ENCODE measurements at regions not wholly inside any gene's neighbourhood (a gene's known extent, or its start where the extent isn't known, plus 50 kb on each side); places are given as distances from the start of the nearest gene placed in this dataset.
"Not testable (repeated sequence)": the region's sequence is repeated elsewhere in the genome, so short reads cannot be mapped to it uniquely, and the experiment has no call there.

- Histone ChIP-seq H3K4me1 (ENCODE audit: control insufficient read depth in 1 of 2, low read depth in 2 of 2) (no peaks in the 10 kb centered on the region), H3K27ac (no peak overlapping the region), H3K27me3 (replicated peaks; ENCODE audit: insufficient read depth) (no peaks in the 10 kb centered on the region), H3K4me3 (no peak overlapping the region), H3K9me3 (no peaks in the 10 kb centered on the region), H3K36me3 (no peaks in the 10 kb centered on the region)
- no peak for ATAC-seq (ENCODE audit: insufficient number of reproducible peaks, low FRiP score, low read depth)
- no peak for DNase-seq (ENCODE audit: low spot score)
- no peak for TF ChIP-seq CTCF (IDR thresholded peaks at IDR 0.05)
These were observed 127.5 kb upstream of the RADX start for GRCh38 chrX:106484233-106484632.

- not testable (repeated sequence) for H3K9me3 ChIP-seq; H3K4me3 ChIP-seq; H3K27ac ChIP-seq; DNase-seq (ENCODE audit: low spot score); ATAC-seq (ENCODE audit: insufficient number of reproducible peaks, low FRiP score, low read depth); H3K27me3 ChIP-seq (replicated peaks; ENCODE audit: insufficient read depth); H3K36me3 ChIP-seq; H3K4me1 ChIP-seq (ENCODE audit: control insufficient read depth in 1 of 2, low read depth in 2 of 2)
These were observed 118.5 kb upstream of the RADX start for GRCh38 chrX:106493210-106493816.

- Histone ChIP-seq H3K36me3 (no peaks in the 10 kb centered on the region), H3K4me3 (no peak overlapping the region), H3K27ac (no peak overlapping the region), H3K4me1 (ENCODE audit: control insufficient read depth in 1 of 2, low read depth in 2 of 2) (no peaks in the 10 kb centered on the region), H3K9me3 (no peaks in the 10 kb centered on the region), H3K27me3 (replicated peaks; ENCODE audit: insufficient read depth) (no peaks in the 10 kb centered on the region)
- TF ChIP-seq CTCF (IDR thresholded peaks at IDR 0.05), result no peak
- ATAC-seq (ENCODE audit: insufficient number of reproducible peaks, low FRiP score, low read depth) (no peak), DNase-seq (ENCODE audit: low spot score) (no peak)
These were observed 112.3 kb upstream of the RADX start for GRCh38 chrX:106499473-106499872.

GRCh38 chrX:106510713-106511403 is 100.9 kb upstream of the RADX start:
- H3K4me3 ChIP-seq, result no peak overlapping the region
- no peak for DNase-seq (ENCODE audit: low spot score)
- no peaks in the 10 kb centered on the region for H3K27me3 ChIP-seq (replicated peaks; ENCODE audit: insufficient read depth)
- no peak overlapping the region for H3K27ac ChIP-seq
- H3K4me1 ChIP-seq (ENCODE audit: control insufficient read depth in 1 of 2, low read depth in 2 of 2), result no peaks in the 10 kb centered on the region
- no peak for TF ChIP-seq CTCF (IDR thresholded peaks at IDR 0.05)
- H3K36me3 ChIP-seq, result no peaks in the 10 kb centered on the region
- no peaks in the 10 kb centered on the region for H3K9me3 ChIP-seq
- no peak for ATAC-seq (ENCODE audit: insufficient number of reproducible peaks, low FRiP score, low read depth)

All from thoracic aorta (tissue), 2 donors.